ENCODE measurements at regions not wholly inside any gene's neighbourhood (a gene's known extent, or its start where the extent isn't known, plus 50 kb on each side); places are given as distances from the start of the nearest gene placed in this dataset.

DNA sequence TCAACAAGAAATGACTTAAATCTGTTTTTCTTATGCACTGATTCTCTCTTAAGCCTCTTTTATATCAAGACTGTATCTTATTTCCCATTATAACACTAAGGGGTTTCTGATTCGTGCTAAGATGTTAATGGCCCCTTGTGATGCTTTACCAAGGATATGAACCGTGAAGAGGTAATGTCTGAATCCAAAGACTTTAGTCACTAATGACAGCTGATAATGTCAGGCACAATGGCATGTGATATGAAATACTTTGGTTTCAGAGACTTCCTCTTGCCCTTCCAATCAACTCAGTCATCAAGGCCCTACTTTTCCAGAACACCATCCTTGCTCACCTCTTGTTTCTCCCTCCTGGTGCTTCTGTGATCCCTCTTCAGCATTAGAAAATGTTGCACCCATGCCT, 262.8 kb downstream of the KCNE4 start:
- Histone ChIP-seq H3K4me1 (ENCODE audit: insufficient read depth) (no peaks in the 10 kb centered on the region), H3K27me3 (no peaks in the 10 kb centered on the region), H3K9me3 (no peaks in the 10 kb centered on the region), H3K27ac (no peak overlapping the region), H3K4me3 (no peak overlapping the region), H3K36me3 (no peaks in the 10 kb centered on the region)
- no peak for TF ChIP-seq POLR2A (IDR thresholded peaks at IDR 0.05)
- TF ChIP-seq, protein P1, sequence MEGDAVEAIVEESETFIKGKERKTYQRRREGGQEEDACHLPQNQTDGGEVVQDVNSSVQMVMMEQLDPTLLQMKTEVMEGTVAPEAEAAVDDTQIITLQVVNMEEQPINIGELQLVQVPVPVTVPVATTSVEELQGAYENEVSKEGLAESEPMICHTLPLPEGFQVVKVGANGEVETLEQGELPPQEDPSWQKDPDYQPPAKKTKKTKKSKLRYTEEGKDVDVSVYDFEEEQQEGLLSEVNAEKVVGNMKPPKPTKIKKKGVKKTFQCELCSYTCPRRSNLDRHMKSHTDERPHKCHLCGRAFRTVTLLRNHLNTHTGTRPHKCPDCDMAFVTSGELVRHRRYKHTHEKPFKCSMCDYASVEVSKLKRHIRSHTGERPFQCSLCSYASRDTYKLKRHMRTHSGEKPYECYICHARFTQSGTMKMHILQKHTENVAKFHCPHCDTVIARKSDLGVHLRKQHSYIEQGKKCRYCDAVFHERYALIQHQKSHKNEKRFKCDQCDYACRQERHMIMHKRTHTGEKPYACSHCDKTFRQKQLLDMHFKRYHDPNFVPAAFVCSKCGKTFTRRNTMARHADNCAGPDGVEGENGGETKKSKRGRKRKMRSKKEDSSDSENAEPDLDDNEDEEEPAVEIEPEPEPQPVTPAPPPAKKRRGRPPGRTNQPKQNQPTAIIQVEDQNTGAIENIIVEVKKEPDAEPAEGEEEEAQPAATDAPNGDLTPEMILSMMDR (IDR thresholded peaks at IDR 0.05) = no peak
- no peak for TF ChIP-seq EP300 (IDR thresholded peaks at IDR 0.05)
- WGBS, 3 donors = 81 to 89% (median 84%) methylated on average over 2 of the region's 2 CpGs
- DNase-seq = no peak
- intact Hi-C loops (cut with DNase I) = no loop called here

DNA sequence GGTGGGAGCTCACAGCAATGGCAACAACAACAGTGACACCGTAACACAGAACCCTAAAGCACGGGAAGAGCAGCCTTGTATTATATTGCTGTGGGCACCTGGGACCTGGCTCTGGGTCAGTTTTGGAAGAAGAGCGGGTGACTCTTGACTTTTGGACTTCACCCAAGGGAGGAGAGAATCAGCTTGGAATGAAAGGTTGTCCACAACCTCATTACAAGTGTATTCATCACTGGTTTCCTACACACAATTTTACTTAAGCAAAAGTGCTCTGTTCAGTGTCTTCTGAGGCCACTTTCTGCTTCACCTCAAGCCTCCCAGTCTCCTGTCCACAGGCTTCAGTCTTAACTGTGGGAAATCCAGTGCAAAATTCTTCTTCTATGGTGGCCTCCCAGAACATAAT, 263.8 kb downstream of the KCNE4 start:
- no peaks in the 10 kb centered on the region for H3K36me3 ChIP-seq
- H3K27ac ChIP-seq = no peak overlapping the region
- no peaks in the 10 kb centered on the region for H3K4me1 ChIP-seq (ENCODE audit: insufficient read depth)
- no peaks in the 10 kb centered on the region for H3K27me3 ChIP-seq
- DNase-seq = no peak
- H3K4me3 ChIP-seq = no peak overlapping the region
- 78 to 87% (median 82%) methylated on average over 3 of the region's 3 CpGs for WGBS, 3 donors
- intact Hi-C loops (cut with DNase I) = no loop called here
- no peaks in the 10 kb centered on the region for H3K9me3 ChIP-seq
- no peak for TF ChIP-seq POLR2A (IDR thresholded peaks at IDR 0.05)
- TF ChIP-seq EP300 (IDR thresholded peaks at IDR 0.05) = no peak
- TF ChIP-seq, protein P1 (IDR thresholded peaks at IDR 0.05) = no peak

DNA sequence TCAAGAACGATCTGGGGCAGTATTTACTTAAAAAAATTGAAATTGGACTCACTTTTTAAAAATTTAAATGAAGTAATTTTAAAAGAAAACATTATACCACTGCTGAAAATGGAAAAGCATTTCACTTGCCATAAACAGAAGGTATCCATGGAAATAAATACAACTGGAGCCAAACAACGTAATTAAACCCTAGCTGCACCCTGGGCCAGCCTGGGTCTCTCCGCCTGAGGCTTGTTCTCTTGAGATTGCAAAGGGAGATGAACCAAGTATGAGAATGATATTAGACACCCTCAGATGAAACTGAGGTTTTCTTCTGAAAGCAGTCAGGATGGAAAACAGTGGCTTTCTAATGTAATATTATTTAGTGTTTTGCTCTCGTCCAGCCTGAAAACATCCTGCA, 264.4 kb downstream of the KCNE4 start:
- DNase-seq = no peak
- no peaks in the 10 kb centered on the region for H3K9me3 ChIP-seq
- H3K27me3 ChIP-seq = no peaks in the 10 kb centered on the region
- no peak overlapping the region for H3K4me3 ChIP-seq
- TF ChIP-seq POLR2A (IDR thresholded peaks at IDR 0.05) = no peak
- TF ChIP-seq, protein P1 (IDR thresholded peaks at IDR 0.05) = no peak
- no peak for TF ChIP-seq EP300 (IDR thresholded peaks at IDR 0.05)
- no peaks in the 10 kb centered on the region for H3K36me3 ChIP-seq
- 45 to 53% (median 50%) methylated on average over 4 of the region's 4 CpGs for WGBS, 3 donors
- intact Hi-C loops (cut with DNase I) = no loop called here
- H3K27ac ChIP-seq = no peak overlapping the region
- H3K4me1 ChIP-seq (ENCODE audit: insufficient read depth) = no peaks in the 10 kb centered on the region

DNA sequence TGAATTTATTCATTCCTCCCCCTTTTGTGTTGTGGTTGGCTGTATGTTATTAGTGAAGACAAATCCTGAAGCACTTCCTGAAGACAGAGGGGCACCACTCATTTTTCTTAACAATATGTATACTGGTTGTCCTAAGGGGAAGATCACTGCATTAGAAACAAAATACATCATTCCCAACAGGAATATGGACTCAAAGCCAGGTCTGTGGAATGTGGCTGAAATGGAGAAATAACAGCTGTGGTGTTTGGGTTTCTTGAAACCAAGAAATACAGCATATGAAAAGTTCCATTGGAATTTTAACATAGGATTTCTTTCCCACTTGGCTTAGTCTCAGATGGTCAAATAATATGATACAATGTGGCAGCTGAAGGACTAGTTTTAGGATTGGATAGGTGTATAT, 267.6 kb downstream of the KCNE4 start:
- Histone ChIP-seq H3K36me3 (no peaks in the 10 kb centered on the region), H3K27ac (no peak overlapping the region), H3K27me3 (no peaks in the 10 kb centered on the region), H3K9me3 (no peaks in the 10 kb centered on the region), H3K4me3 (no peak overlapping the region), H3K4me1 (ENCODE audit: insufficient read depth) (peaks cover 1% of the 10 kb centered on the region)
- no peak for DNase-seq
- TF ChIP-seq, protein P1 (IDR thresholded peaks at IDR 0.05) = no peak
- TF ChIP-seq EP300 (IDR thresholded peaks at IDR 0.05) (no peak), POLR2A (IDR thresholded peaks at IDR 0.05) (no peak)
- intact Hi-C loops (cut with DNase I) = no loop called here

DNA sequence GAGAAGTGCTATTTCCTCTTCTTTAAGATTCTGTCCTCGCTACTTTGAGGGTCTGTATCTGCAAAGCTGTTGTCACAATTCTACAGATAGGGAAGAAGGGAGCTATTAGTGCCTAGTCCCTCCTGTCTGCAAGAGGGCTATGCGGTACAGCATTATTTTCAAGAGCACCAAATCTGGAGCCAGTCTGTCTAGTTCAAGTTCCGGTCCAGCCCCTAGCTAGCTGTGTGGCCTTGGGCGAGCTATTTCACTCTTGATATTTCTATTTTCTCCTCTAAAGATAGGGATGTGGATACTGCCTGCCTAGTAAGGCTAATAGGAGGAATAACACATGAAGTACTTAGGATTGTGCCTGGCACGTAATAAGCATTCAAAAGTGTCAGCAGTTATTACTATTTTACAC, 272.4 kb downstream of the KCNE4 start:
- Histone ChIP-seq H3K4me1 (ENCODE audit: insufficient read depth) (peaks cover 1% of the 10 kb centered on the region), H3K4me3 (no peak overlapping the region), H3K27ac (no peak overlapping the region), H3K9me3 (no peaks in the 10 kb centered on the region), H3K27me3 (no peaks in the 10 kb centered on the region), H3K36me3 (no peaks in the 10 kb centered on the region)
- intact Hi-C loops (cut with DNase I) = no loop called here
- 4 to 17% (median 6%) methylated on average over 5 of the region's 5 CpGs for WGBS, 3 donors
- DNase-seq = no peak
- TF ChIP-seq EP300 (IDR thresholded peaks at IDR 0.05) = no peak
- TF ChIP-seq POLR2A (IDR thresholded peaks at IDR 0.05) = no peak
- TF ChIP-seq, protein P1 (IDR thresholded peaks at IDR 0.05) = no peak
